HEK293T (cell line): ENCODE measurements at regions not wholly inside any gene's neighbourhood (a gene's known extent, or its start where the extent isn't known, plus 50 kb on each side); places are given as distances from the start of the nearest gene placed in this dataset.
"Not testable (repeated sequence)": the region's sequence is repeated elsewhere in the genome, so short reads cannot be mapped to it uniquely, and the experiment has no call there.

Experiments used
- CTCF ChIA-PET: fragments of 350-600 bp; formaldehyde crosslinking; extraction: SDS; loops from one replicate; lab custom pipeline; 2021; ENCODE audit warnings: antibody characterized with exemption, inconsistent platforms; lab: Yijun Ruan, JAX
- POLR2A ChIA-PET: fragments of 350-600 bp; formaldehyde crosslinking; extraction: SDS; loops from one replicate; lab custom pipeline; 2020; ENCODE audit warnings: antibody characterized with exemption, inconsistent platforms; lab: Yijun Ruan, JAX
- DNase-seq: peaks from one replicate; pipeline ENCODE4 v3.0.0; 2012; ENCODE audit warnings: mixed read lengths; ENCODE audit errors: extremely low spot score
- ARNT ChIP-seq: fragments of 450-650 bp; IDR thresholded peaks from 2 replicates; pipeline ENCODE4 v1.6.1; 2017; ENCODE audit warnings: mild to moderate bottlenecking
- BHLHE40 ChIP-seq: fragments of 450-650 bp; IDR thresholded peaks from 2 replicates; pipeline ENCODE4 v1.6.1; 2016; ENCODE audit warnings: mild to moderate bottlenecking, moderate library complexity, borderline replicate concordance
- CTBP1 ChIP-seq: fragments of 450-650 bp; IDR thresholded peaks from 2 replicates; pipeline ENCODE4 v1.6.1; 2016; ENCODE audit warnings: borderline replicate concordance
- ELF4 ChIP-seq: fragments of 450-650 bp; IDR thresholded peaks from 2 replicates; pipeline ENCODE4 v1.6.1; 2017; ENCODE audit warnings: antibody characterized with exemption
- FOXA1 ChIP-seq: fragments of 450-650 bp; IDR thresholded peaks from 2 replicates; pipeline ENCODE4 v1.6.1; 2016; ENCODE audit warnings: mild to moderate bottlenecking
- FOXK2 ChIP-seq: fragments of 450-650 bp; IDR thresholded peaks from 2 replicates; pipeline ENCODE4 v1.6.1; 2016; ENCODE audit warnings: mild to moderate bottlenecking
- FOXM1 ChIP-seq: fragments of 450-650 bp; IDR thresholded peaks from 2 replicates; pipeline ENCODE4 v1.6.1; 2017; ENCODE audit warnings: mild to moderate bottlenecking, borderline replicate concordance
- HDGF ChIP-seq: fragments of 450-650 bp; IDR thresholded peaks from 2 replicates; pipeline ENCODE4 v1.6.1; 2017; ENCODE audit warnings: antibody characterized with exemption, borderline replicate concordance
- L3MBTL2 ChIP-seq: fragments of 450-650 bp; conservative IDR thresholded peaks from 2 replicates; pipeline ENCODE4 v1.6.1; 2016; ENCODE audit warnings: mild to moderate bottlenecking
- LEF1 ChIP-seq: fragments of 450-650 bp; IDR thresholded peaks from 2 replicates; pipeline ENCODE4 v1.6.1; 2017; ENCODE audit warnings: mild to moderate bottlenecking, borderline replicate concordance
- NFRKB ChIP-seq: fragments of 450-650 bp; IDR thresholded peaks from 2 replicates; pipeline ENCODE4 v1.6.1; 2016; ENCODE audit warnings: mild to moderate bottlenecking, moderate library complexity
- SP1 ChIP-seq: fragments of 450-650 bp; IDR thresholded peaks from 2 replicates; pipeline ENCODE4 v1.6.1; 2017
- SUZ12 ChIP-seq: fragments of 450-650 bp; IDR thresholded peaks from 2 replicates; pipeline ENCODE4 v1.6.1; 2016; ENCODE audit warnings: mild to moderate bottlenecking
- TARDBP ChIP-seq: fragments of 450-650 bp; IDR thresholded peaks from 2 replicates; pipeline ENCODE4 v1.6.1; 2016
- ZNF384 ChIP-seq: fragments of 450-650 bp; IDR thresholded peaks from 2 replicates; pipeline ENCODE4 v1.6.1; 2016
- TF ChIP-seq, protein P1 (sequence below): fragments of 450-650 bp; IDR thresholded peaks from 2 replicates; pipeline ENCODE4 v1.6.1; 2016

DNA sequence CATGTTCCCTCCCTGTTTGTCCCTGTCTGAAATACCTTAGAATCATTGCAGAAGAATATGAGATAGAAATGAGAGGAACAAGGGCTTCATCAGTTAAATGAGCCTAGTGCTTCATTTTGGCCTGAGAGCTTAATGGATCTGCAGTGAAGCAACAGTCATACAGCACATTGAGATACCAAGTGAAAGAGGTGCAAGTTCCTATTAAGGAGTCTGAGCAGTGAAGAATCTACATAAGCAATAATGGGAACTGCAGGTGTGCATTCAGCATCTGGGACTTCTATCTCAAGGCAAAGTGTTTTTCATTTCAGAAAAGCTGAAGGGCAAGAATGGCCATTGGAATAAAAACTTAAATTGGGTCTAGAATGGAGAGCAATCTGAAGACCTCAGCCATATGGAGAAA, 323.2 kb upstream of the SLC39A10 start:
- TF ChIP-seq BHLHE40 (no peak), L3MBTL2 (no peak), ZNF384 (no peak), FOXK2 (no peak), ELF4 (no peak), ARNT (no peak), TARDBP (no peak), CTBP1 (no peak), FOXA1 (no peak), LEF1 (no peak), HDGF (no peak), SUZ12 (no peak), SP1 (no peak), FOXM1 (no peak)
- TF ChIP-seq, protein P1, sequence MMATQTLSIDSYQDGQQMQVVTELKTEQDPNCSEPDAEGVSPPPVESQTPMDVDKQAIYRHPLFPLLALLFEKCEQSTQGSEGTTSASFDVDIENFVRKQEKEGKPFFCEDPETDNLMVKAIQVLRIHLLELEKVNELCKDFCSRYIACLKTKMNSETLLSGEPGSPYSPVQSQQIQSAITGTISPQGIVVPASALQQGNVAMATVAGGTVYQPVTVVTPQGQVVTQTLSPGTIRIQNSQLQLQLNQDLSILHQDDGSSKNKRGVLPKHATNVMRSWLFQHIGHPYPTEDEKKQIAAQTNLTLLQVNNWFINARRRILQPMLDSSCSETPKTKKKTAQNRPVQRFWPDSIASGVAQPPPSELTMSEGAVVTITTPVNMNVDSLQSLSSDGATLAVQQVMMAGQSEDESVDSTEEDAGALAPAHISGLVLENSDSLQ, result no peak
- CTCF ChIA-PET, result no interaction called here
- DNase-seq, result no peak
- POLR2A ChIA-PET, result no interaction called here

DNA sequence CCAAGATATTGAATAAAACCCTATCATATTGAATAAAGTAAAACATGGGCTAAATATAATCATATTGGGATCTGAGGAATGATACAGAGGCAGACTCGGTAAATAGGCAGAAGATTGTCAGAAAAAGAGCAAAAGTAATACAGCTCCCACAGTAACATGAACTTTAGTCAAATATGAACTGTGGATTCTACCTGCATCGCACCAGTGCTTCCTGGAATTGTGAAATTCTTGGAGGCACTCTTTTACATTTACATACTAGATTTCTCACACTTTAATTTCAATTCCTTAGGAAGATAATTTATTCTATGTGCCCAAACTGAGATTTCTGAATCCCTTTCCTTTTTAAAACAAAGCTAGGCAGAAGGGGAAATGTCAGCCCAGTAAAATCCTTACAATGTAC, 325.1 kb upstream of the SLC39A10 start:
- POLR2A ChIA-PET, result no interaction called here
- TF ChIP-seq L3MBTL2 (no peak), SP1 (no peak), TARDBP (no peak), FOXK2 (no peak), BHLHE40 (no peak), NFRKB (no peak), FOXM1 (no peak), LEF1 (no peak), ELF4 (no peak), ARNT (no peak), FOXA1 (no peak), ZNF384 (no peak), SUZ12 (no peak), HDGF (no peak), CTBP1 (no peak)
- TF ChIP-seq, protein P1, result no peak
- CTCF ChIA-PET, result no interaction called here
- DNase-seq, result no peak

DNA sequence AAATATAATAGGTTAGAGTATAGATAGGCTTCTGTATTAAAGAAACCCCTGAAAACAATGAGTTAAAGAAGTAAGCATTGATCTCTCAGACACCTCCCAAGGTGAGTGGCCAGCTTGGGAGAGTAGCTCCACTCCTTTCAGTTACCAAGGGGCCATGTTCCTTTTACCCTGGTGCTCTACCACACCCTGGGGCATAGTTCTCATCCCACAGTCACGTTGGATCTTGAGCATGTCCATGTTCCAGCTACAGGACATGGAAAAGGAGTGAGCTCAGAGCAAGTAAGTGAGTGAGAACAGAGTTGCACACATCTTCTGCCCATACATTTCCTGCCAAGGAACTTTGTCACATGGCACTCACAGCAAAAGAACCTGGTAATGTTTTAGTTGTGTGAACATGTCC, 325.9 kb upstream of the SLC39A10 start:
- DNase-seq, result no peak
- CTCF ChIA-PET, result no interaction called here
- POLR2A ChIA-PET, result no interaction called here
- TF ChIP-seq BHLHE40, result no peak
- no peak for TF ChIP-seq ARNT
- TF ChIP-seq ELF4, result no peak
- no peak for TF ChIP-seq TARDBP
- TF ChIP-seq FOXK2, result no peak

DNA sequence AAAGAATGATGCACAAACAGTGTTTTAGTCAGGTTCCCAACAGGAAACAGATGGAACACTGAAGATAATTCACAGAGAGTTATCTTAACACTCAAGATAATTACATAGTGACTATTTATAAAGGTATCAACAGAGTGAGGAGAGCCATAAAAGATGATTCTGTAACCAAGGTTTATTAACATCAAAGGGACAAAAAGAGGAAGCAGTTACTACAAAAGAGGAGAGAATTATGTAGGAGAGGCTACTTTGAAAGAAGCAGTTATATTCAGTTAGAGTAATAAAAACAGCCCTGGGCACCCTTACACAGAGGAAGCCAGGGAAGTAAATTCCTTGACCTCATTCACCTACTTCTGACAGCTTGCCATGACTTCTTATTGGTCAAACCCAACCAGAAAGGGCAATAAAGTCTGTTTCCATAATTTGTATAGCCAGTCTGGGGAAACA, 326.5 kb upstream of the SLC39A10 start:
- no peak for DNase-seq
- TF ChIP-seq ZNF384, result no peak
- no peak for TF ChIP-seq ARNT
- TF ChIP-seq ELF4, result no peak
- TF ChIP-seq BHLHE40, result no peak
- no peak for TF ChIP-seq FOXK2
- POLR2A ChIA-PET, result no interaction called here
- CTCF ChIA-PET, result no interaction called here

DNA sequence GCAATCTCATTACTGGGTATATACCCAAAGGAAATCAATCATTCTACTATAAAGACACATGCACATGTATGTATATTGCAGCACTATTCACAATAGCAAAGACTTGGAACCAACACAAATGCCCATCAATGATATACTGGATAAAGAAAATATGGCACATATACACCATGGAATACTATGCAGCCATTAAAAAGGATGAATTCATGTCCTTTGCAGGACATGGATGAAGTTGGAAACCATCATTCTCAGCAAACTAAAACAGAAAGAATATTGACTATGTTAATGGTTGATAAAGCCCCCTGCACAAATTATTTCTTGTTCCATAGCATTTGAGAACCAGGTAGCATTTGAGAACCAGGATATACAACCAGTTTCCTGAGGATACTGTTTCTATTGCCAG, 327.2 kb upstream of the SLC39A10 start:
- POLR2A ChIA-PET, CTCF ChIA-PET: not testable (repeated sequence)

DNA sequence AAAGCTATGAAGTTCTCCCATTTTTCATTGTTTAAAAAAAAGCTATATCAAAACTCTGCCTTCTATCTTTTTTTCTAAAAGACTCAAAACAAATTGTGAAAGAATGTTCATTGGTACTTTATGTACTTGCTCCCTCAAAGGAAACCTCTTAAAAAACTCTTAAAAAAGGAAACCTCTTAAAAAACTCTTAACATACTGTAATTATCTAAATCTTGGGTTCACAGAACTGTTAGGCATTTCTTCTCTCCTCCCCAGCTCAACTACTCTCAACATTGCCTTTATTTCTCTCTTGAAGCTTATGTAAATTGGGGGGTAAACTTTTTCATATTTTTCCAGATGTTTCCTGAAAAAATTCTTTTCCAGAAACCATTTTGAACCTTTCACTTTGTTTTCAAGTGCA, 330.5 kb upstream of the SLC39A10 start:
- ChIA-PET POLR2A (no interaction called here), CTCF (no interaction called here)
- TF ChIP-seq SP1, result no peak
- TF ChIP-seq SUZ12, result no peak
- TF ChIP-seq FOXK2, result no peak
- no peak for TF ChIP-seq ELF4
- no peak for TF ChIP-seq ARNT
- no peak for TF ChIP-seq NFRKB
- no peak for TF ChIP-seq L3MBTL2
- DNase-seq, result no peak

More for the DNA sequence above, 327.2 kb upstream of the SLC39A10 start:
- not testable (repeated sequence) for DNase-seq

DNA sequence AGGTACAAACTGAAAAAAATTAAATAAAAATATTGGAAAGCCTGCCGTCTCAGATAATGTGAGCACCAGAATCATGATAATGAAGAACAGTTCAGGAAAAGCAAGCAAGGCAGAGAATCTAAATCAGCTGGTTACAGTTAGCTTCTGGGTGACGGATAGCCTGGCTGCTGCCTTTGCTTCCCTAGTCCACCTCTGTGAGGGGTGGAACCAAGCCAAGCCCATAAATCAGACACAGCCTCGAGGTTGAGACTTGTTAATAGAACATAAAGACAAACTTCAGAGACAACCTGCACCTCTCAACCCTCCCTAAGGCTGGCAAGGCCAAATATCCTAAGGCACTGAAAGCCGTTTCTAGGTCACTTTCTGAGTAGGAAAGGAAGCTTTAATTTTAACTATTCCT, 334.7 kb upstream of the SLC39A10 start:
- POLR2A ChIA-PET, result no interaction called here
- CTCF ChIA-PET, result interaction anchor here (0.6 to 0.7 kb wide), 2 partner anchors 322 to 1098 kb away, joined by 3 read pairs; no protein-coding TSS in a partner anchor
- TF ChIP-seq ELF4 (no peak), FOXA1 (no peak), LEF1 (no peak), TARDBP (no peak)
- TF ChIP-seq, protein P1, result peak; percentile 67
- peak; percentile 30 for DNase-seq
